GM12892 (cell line): ENCODE measurements at regions not wholly inside any gene's neighbourhood (a gene's known extent, or its start where the extent isn't known, plus 50 kb on each side); places are given as distances from the start of the nearest gene placed in this dataset.

Source experiments
- POLR2A ChIP-seq: IDR thresholded peaks from 2 replicates; pipeline ENCODE4 v1.6.1; 2011; ENCODE audit warnings: low read depth, low read length, control low read depth
- POLR2AphosphoS5 ChIP-seq: IDR thresholded peaks from 2 replicates; pipeline ENCODE4 v1.6.1; 2011; ENCODE audit warnings: low read depth, low read length, control low read depth

- TF ChIP-seq POLR2AphosphoS5, result no peak
- TF ChIP-seq POLR2A, result no peak
Observed at GRCh38 chr1:70706381-70707037, 295.4 kb downstream of the CTH start.
